ENCODE measurements at regions not wholly inside any gene's neighbourhood (a gene's known extent, or its start where the extent isn't known, plus 50 kb on each side); places are given as distances from the start of the nearest gene placed in this dataset.
"Not testable (repeated sequence)": the region's sequence is repeated elsewhere in the genome, so short reads cannot be mapped to it uniquely, and the experiment has no call there.

DNA sequence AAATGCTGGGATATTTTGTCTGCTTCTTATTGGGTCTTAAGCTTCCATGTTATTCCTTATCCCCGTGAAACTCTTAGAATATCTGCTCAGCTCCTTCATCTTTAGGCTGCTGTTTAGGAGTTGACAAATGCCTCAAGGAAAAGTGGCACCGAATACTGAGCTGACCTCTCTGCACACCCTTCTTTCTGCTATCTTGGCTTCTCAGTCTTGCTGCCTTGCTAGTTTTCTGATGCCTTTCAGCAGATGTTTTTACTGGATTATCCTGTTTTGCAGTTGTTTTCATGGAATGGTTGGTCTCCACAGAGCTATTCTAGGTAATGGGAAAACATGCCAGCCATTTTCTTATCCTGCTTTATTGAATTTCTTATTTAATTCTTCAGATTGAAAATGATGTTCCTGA, 86.3 kb downstream of the GYPE start:
- H3K27ac Mint-ChIP-seq = no peak overlapping the region
- H3K4me1 Mint-ChIP-seq = no peaks in the 10 kb centered on the region
- H3K27me3 Mint-ChIP-seq (ENCODE audit: low read depth in 3 of 3) = peaks cover 0 to 4% (median 0%) of the 10 kb centered on the region in 3 donors
- DNase-seq = no peak
- peaks cover 0 to 5% (median 2%) of the 10 kb centered on the region in 6 donors for H3K9me3 Mint-ChIP-seq
- no peak overlapping the region for H3K4me3 Mint-ChIP-seq
- H3K36me3 Mint-ChIP-seq = no peaks in the 10 kb centered on the region

DNA sequence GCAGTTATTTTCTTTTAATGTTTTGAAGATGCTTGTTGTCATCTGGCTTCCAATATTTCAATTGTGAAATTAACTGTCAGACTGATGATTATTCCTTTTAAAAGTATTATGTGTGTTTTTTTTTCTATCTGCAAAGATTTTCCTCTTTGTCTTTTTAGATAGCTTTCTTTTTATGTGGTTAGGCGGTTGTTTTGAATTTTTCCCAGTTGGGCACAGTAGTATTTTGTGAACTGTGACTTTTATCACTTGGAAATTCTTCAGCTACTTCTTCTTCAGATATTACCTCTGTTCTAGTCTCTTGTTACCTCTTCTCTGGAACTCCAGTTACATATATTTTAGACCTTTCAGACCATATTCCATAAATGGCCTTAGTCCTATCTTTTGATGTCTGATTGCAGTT, 87.5 kb downstream of the GYPE start:
- not testable (repeated sequence) for DNase-seq; H3K4me1 Mint-ChIP-seq; H3K4me3 Mint-ChIP-seq; H3K27ac Mint-ChIP-seq; H3K27me3 Mint-ChIP-seq (ENCODE audit: low read depth in 3 of 3); H3K9me3 Mint-ChIP-seq; H3K36me3 Mint-ChIP-seq

DNA sequence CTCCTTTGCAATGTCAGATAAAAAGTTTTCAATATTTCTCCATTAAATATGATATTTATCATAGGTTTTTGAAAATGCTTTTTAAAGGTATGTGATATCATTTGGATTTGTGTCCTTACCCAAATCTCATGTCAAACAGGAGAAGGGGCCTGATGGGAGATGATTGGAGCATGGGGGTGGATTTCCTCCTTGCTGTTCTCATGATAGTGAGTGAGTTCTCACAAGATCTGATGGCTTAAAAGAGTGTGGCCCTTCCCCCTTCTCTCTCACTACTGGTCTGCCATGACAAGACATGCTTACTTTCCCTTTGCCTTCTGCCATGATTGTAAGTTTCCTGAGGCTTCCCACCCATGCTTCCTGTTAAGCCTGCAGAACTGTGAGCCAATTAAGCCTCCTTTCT, 90.0 kb downstream of the GYPE start:
- not testable (repeated sequence) for H3K4me3 Mint-ChIP-seq; H3K9me3 Mint-ChIP-seq; H3K27me3 Mint-ChIP-seq (ENCODE audit: low read depth in 3 of 3); H3K27ac Mint-ChIP-seq; DNase-seq; H3K36me3 Mint-ChIP-seq; H3K4me1 Mint-ChIP-seq

DNA sequence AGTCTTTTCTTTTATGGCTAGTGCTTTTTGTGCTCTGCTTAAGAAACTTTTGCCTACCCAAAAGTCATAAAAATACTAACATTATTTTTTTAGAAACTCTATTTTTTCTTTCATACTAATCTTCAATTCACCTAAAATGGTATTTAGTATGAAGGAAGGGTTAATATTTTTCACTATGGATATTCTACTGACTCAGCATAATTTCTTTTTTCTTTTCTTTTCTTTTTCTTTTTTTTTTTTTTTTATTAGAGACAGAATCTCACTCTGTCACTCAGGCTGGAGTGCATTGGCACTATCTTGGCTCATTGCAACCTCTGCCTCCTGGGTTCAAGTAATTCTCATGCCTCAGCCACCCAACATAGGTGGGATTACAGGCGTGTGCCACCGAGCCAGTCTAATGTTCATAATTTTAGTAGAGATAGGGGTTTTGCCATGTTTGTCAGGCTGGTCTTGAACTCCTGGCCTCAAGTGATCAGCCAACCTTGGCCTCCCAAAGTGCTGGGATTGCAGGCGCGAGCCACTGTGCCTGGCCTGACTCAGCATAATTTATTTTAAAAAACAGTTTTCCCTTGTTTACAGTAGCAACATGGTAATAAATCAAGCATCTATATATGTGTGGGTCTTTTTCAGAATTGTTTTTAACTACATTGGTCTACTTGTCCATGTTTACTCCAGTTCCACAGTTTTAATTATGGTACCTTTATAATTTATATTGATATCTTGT, 91.8 kb downstream of the GYPE start:
- H3K4me3 Mint-ChIP-seq; H3K36me3 Mint-ChIP-seq; H3K9me3 Mint-ChIP-seq; H3K27ac Mint-ChIP-seq; H3K4me1 Mint-ChIP-seq; DNase-seq; H3K27me3 Mint-ChIP-seq (ENCODE audit: low read depth in 3 of 3): not testable (repeated sequence)

DNA sequence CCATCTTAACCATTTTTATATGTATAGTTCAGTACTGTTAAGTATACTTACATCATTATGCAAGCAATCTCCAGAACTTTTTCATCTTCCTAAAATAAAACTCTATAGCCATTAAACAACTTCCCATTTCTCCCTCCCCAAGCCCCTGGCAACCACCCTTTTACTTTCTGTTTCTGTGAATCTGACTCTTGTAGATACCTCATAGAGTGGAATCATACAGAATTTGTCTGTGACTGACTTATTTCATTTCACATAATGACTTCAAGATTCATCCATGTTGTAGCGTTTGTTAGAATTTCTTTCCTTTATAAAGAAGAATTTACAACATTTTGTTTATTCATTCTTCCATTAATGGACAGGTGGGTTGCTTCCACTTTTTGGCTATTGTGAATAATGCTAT, 91.2 kb upstream of the FREM3 start:
- not testable (repeated sequence) for DNase-seq; H3K4me3 Mint-ChIP-seq; H3K36me3 Mint-ChIP-seq; H3K27me3 Mint-ChIP-seq (ENCODE audit: low read depth in 3 of 3); H3K4me1 Mint-ChIP-seq; H3K27ac Mint-ChIP-seq
- H3K9me3 Mint-ChIP-seq = peaks cover 0 to 10% (median 5%) of the 10 kb centered on the region in 6 donors

DNA sequence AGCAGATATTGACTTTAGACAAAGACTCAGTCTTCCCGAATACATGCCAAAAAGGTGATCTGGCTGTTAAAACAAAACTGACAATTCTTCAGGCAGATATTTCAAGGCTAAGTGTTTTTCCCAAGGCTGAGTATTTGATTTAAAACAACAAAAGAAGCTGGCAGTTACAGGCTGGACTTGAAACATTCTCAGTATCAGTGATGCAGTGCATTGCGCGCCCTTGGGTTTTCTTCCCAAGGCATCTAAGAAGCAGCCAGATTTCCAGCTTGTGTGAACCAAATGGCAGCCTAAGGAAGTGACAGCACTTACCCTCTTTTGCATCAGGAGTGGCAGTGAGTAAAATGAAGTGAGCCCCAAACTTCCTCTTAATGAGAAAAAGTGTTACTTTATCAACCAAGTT, 90.0 kb upstream of the FREM3 start:
- not testable (repeated sequence) for H3K9me3 Mint-ChIP-seq; H3K27ac Mint-ChIP-seq; DNase-seq; H3K27me3 Mint-ChIP-seq (ENCODE audit: low read depth in 3 of 3); H3K4me3 Mint-ChIP-seq; H3K4me1 Mint-ChIP-seq; H3K36me3 Mint-ChIP-seq

DNA sequence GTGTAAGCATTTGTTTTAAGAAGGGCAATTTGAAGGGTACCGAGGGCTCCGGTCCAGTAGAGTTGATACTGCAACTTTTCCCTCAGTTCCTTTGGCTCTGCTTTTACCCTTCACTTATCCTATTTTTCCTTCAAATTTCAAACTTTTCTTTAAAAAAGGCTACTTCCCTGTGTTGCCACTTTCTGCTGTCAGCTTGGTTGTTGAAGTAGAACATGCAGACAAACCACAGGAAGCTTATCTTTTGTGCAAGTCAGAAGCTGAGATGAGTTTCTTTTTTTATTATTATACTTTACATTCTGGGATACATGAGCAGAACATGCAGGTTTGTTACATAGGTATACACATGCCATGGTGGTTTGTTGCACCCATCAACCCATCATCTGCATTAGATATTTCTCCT, 89.1 kb upstream of the FREM3 start:
- H3K4me1 Mint-ChIP-seq; H3K36me3 Mint-ChIP-seq; H3K4me3 Mint-ChIP-seq; DNase-seq; H3K27ac Mint-ChIP-seq; H3K27me3 Mint-ChIP-seq (ENCODE audit: low read depth in 3 of 3): not testable (repeated sequence)
- peaks cover 0 to 12% (median 7%) of the 10 kb centered on the region in 6 donors for H3K9me3 Mint-ChIP-seq

DNA sequence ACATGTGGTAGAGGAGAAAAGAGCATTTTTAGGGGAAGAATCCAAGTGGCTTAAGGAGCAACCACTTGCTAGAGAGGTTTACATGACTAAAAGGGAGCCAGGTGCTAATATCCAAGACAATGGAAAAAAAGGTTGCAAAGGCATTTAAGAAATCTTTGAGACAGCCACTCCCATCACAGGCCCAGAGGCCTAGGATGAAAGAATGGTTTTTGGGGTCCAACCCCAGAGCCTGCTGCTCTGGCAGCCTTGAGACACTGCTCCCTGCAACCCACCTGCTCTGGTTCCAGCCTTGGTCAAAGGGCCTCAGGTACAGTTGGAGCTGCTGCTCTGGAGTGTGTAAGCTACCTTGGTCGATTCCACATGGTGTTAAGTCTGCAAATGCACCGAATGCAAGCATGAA, 84.1 kb upstream of the FREM3 start:
- Mint-ChIP-seq H3K27ac (no peak overlapping the region), H3K4me3 (no peak overlapping the region), H3K4me1 (peaks cover 0 to 1% of the 10 kb centered on the region in 2 donors), H3K9me3 (peaks cover 3 to 14% (median 7%) of the 10 kb centered on the region in 6 donors), H3K36me3 (no peaks in the 10 kb centered on the region), H3K27me3 (ENCODE audit: low read depth in 3 of 3) (peaks cover 0 to 1% (median 0%) of the 10 kb centered on the region in 3 donors)
- no peak for DNase-seq

DNA sequence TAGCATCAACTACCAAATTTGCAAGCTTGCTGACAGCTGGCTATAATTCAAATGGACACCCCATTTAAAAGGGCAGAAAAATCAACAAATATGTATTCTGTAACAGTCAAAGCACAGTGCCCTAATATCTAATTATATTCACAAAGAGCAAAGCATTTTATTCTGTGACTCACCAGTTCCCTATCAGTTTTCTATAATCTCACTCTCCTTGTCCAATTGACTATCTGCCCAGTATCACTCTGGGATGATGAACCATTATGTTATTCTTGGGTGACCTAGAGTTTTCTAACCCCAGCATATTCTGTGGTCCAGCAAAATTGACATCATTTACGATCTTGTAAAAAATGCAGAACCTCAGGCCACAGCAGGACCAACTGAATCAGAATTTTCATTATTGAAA, 82.0 kb upstream of the FREM3 start:
- Mint-ChIP-seq H3K36me3 (no peaks in the 10 kb centered on the region), H3K4me1 (no peaks in the 10 kb centered on the region), H3K27me3 (ENCODE audit: low read depth in 3 of 3) (no peaks in the 10 kb centered on the region), H3K9me3 (peaks cover 0 to 14% (median 5%) of the 10 kb centered on the region in 6 donors), H3K4me3 (no peak overlapping the region), H3K27ac (no peak overlapping the region)
- no peak for DNase-seq

DNA sequence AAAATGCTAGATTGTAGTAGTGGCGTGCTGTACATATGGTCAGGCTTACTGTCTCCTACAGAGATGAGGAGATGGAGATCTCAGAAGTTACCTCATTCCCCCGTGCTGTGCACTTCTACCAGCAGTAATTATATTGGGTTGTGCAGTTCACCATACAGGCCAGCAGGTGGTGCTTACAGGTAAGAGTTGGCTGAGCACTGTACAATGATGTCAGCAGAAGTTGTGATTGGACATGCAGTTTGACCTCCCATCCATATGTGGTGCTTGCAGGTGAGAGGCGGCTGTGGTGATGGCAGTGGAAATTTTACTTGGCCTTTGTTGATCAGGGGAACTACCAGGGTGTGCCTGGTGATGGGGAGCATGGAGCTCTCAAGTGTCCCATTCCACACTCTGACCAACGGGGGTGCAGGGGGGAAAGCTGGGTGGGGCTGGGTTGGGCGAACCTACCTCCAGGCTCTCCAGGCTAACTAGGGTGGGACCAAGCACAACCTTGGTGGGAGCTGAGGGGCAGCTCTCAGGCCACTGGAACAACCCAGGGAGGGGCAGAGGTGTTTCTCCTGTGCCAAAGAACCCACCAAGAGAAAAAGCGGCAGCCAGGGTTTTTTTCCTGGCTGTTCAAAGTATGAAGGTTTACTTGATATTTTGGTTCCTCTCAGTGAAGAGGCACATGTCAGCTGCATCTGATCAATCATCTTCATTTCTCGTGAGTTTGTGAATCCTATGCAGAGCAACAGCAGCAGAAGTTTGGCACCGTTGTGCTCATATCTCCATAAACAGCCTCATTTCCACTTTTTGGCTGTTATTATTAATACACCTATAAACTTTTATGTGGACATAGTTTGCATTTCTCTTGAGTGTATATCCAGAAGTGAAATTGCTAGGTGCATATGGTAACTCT, 73.8 kb upstream of the FREM3 start:
- Mint-ChIP-seq H3K27me3 (ENCODE audit: low read depth in 3 of 3) (peaks cover 0 to 3% (median 0%) of the 10 kb centered on the region in 3 donors), H3K36me3 (no peaks in the 10 kb centered on the region), H3K9me3 (peaks cover 0 to 2% (median 0%) of the 10 kb centered on the region in 6 donors), H3K4me1 (no peaks in the 10 kb centered on the region), H3K27ac (no peak overlapping the region), H3K4me3 (no peak overlapping the region)
- DNase-seq = peak; percentile 15 to 20 (median 17)

DNA sequence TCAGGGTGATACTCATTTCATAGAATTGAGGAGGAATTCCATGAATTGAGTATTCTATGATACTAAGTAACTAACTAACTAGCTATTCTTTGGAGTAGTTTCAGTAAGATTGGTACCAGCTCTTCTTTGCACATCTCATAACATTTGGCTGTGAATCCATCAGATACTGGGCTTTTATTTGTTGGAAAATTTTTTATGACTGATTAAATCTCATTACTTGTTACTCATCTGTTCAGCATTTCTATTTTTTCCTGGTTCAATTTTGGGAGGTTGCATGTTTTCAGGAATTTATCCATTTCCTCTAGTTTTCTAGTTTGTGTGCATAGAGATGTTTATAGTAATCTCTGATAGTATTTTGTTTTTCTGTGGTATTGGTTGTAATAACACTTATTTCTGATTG, 70.8 kb upstream of the FREM3 start:
- Mint-ChIP-seq H3K27ac (no peak overlapping the region), H3K36me3 (no peaks in the 10 kb centered on the region), H3K4me1 (no peaks in the 10 kb centered on the region), H3K9me3 (peaks cover 0 to 2% (median 0%) of the 10 kb centered on the region in 6 donors), H3K4me3 (no peak overlapping the region), H3K27me3 (ENCODE audit: low read depth in 3 of 3) (peaks cover 0 to 3% (median 0%) of the 10 kb centered on the region in 3 donors)
- no peak for DNase-seq

DNA sequence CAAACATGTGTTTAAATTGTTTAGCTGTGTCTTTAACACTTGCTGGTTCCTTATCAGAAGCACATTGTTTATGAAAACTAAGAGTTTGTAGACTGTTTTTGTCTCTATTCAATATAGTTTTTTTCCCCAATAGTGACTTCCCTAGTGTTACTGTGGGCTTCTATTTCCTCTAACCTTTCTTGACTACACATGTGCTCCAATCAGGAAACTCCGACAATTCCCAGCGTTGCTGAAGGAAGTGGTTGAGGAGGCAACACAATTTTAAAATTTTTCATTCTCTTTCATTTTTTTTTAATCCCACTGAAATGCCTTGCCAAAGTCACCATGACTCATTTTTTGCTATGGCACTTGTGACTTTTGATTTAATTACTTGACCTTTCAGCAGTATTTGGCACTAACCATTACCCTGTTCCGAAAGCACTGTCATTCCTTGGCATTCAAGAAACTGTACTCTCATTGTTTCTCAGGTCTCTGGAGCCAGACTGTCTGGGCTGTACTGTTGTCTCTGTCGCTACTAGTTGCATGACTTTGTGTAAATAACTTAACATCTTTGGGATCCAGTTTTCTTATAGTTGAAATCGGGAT, 67.6 kb upstream of the FREM3 start:
- H3K36me3 Mint-ChIP-seq = no peaks in the 10 kb centered on the region
- DNase-seq = no peak
- peaks cover 0 to 4% (median 2%) of the 10 kb centered on the region in 6 donors for H3K9me3 Mint-ChIP-seq
- H3K27me3 Mint-ChIP-seq (ENCODE audit: low read depth in 3 of 3) = peaks cover 0 to 2% (median 0%) of the 10 kb centered on the region in 3 donors
- no peaks in the 10 kb centered on the region for H3K4me1 Mint-ChIP-seq
- no peak overlapping the region for H3K27ac Mint-ChIP-seq
- no peak overlapping the region for H3K4me3 Mint-ChIP-seq

DNA sequence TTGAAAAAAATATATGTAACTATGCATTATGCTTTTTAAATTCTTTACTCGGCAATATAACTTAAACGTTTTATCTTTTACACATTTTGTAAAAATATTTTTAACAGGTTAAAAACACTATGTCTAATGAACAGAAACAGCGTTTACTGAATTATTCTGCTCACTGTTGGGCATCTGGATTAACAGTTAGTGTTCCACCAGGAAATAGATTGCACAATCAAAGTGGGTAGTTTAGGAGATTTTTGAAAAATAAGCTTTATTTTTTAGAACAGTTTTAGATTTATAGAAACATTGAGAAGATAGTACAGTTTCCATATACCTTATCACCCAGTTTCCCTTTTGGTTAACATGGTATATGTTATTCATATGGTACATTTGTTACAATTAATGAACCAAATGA, 63.1 kb upstream of the FREM3 start:
- no peaks in the 10 kb centered on the region for H3K36me3 Mint-ChIP-seq
- H3K4me3 Mint-ChIP-seq = no peak overlapping the region

DNA sequence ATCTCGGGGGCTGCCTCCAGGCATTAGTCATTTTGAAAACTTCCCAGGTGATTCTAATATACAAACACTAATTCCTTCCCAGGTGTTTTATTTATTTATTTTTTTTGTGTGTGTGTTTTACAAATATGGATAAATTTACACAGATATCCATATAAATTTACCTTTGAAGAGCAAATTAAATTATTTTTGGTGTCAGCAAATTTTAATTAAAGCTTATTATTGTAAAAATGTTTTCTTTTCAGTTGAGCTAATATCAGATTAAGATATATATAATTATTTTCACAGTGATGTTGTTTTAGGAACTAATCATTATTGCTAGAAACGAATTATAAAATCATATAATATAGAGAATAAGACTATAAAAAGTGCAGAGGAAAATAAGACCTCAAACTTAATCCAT, 62.0 kb upstream of the FREM3 start:
- Mint-ChIP-seq H3K4me3 (no peak overlapping the region), H3K4me1 (no peaks in the 10 kb centered on the region), H3K36me3 (no peaks in the 10 kb centered on the region), H3K27me3 (ENCODE audit: low read depth in 3 of 3) (peaks cover 0 to 2% (median 0%) of the 10 kb centered on the region in 3 donors), H3K27ac (no peak overlapping the region), H3K9me3 (peaks cover 0 to 11% (median 0%) of the 10 kb centered on the region in 6 donors)
- no peak for DNase-seq

More for the DNA sequence above, 63.1 kb upstream of the FREM3 start:
- Mint-ChIP-seq H3K27me3 (ENCODE audit: low read depth in 3 of 3) (peaks cover 0 to 2% (median 0%) of the 10 kb centered on the region in 3 donors), H3K4me1 (no peaks in the 10 kb centered on the region), H3K27ac (no peak overlapping the region), H3K9me3 (peaks cover 0 to 4% (median 0%) of the 10 kb centered on the region in 6 donors)
- DNase-seq = no peak
